AG04450 (cell line): ENCODE measurements at regions not wholly inside any gene's neighbourhood (a gene's known extent, or its start where the extent isn't known, plus 50 kb on each side); places are given as distances from the start of the nearest gene placed in this dataset.
"Not testable (repeated sequence)": the region's sequence is repeated elsewhere in the genome, so short reads cannot be mapped to it uniquely, and the experiment has no call there.

Experiments
- CTCF ChIA-PET: fragments of 300-600, 350-600 bp; formaldehyde crosslinking; extraction: SDS; loops from one replicate; lab custom pipeline; 2022; ENCODE audit warnings: antibody characterized with exemption, inconsistent platforms; lab: Charles Lee
- POLR2A ChIA-PET: fragments of 350-600 bp; formaldehyde crosslinking; extraction: SDS; loops from one replicate; lab custom pipeline; 2021; ENCODE audit warnings: antibody characterized with exemption, inconsistent platforms; lab: Yijun Ruan, JAX
- DNase-seq: peaks from one replicate; pipeline ENCODE4 v3.0.0-alpha.2; 2011; ENCODE audit warnings: low read depth, low spot score
- H3K27ac ChIP-seq: one replicate; pipeline ENCODE4 v1.5.1; 2012; ENCODE audit warnings: low read depth, low read length, control low read depth
- H3K27me3 ChIP-seq: one replicate; pipeline ENCODE4 v1.6.0; 2012; ENCODE audit warnings: low read length; ENCODE audit not compliant: control insufficient read depth, insufficient read depth
- H3K4me3 ChIP-seq: 2 replicates; pipeline ENCODE4 v1.5.1; 2011; ENCODE audit warnings: mild to moderate bottlenecking, low read depth, low read length, control low read depth
- H3K9me3 ChIP-seq: 2 replicates; pipeline ENCODE4 v1.5.1; 2012; ENCODE audit warnings: low read length; ENCODE audit not compliant: control insufficient read depth, insufficient read depth
- TF ChIP-seq, protein P1 (sequence below): IDR thresholded peaks from 2 replicates; pipeline ENCODE4 v1.5.1; 2011; ENCODE audit warnings: low read depth, low read length, control low read depth, inconsistent platforms

GRCh38 chr1:14270821-14271220, 327.7 kb upstream of the KAZN start:
- Histone ChIP-seq H3K9me3 (no peaks in the 10 kb centered on the region; the same call in 1 of the 2 replicates), H3K27me3 (no peaks in the 10 kb centered on the region), H3K27ac (no peak overlapping the region), H3K4me3 (no peak overlapping the region)
- CTCF ChIA-PET, result no interaction called here
- POLR2A ChIA-PET, result no interaction called here
- DNase-seq, result no peak
- TF ChIP-seq, protein P1, sequence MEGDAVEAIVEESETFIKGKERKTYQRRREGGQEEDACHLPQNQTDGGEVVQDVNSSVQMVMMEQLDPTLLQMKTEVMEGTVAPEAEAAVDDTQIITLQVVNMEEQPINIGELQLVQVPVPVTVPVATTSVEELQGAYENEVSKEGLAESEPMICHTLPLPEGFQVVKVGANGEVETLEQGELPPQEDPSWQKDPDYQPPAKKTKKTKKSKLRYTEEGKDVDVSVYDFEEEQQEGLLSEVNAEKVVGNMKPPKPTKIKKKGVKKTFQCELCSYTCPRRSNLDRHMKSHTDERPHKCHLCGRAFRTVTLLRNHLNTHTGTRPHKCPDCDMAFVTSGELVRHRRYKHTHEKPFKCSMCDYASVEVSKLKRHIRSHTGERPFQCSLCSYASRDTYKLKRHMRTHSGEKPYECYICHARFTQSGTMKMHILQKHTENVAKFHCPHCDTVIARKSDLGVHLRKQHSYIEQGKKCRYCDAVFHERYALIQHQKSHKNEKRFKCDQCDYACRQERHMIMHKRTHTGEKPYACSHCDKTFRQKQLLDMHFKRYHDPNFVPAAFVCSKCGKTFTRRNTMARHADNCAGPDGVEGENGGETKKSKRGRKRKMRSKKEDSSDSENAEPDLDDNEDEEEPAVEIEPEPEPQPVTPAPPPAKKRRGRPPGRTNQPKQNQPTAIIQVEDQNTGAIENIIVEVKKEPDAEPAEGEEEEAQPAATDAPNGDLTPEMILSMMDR, result no peak

DNA sequence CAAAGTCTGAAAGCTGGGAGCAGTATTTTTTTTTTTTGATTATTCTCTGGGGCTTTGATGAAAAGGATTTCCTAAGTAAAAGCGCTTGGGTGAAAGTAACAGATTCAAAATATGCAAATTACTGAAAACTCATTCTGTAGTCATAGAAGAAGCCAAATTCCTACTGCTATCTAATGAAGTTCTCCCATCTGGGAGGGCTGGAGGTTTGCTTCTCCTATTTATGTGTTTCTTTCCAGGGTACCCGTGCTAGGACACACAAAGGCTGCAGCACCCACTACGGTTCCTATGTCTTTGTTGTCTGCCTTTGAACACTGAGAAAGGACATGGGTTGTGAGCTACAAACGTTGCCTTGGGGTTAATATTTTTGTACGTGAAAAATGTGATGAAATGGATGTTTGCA, 324.7 kb upstream of the KAZN start:
- POLR2A ChIA-PET, result no interaction called here

DNA sequence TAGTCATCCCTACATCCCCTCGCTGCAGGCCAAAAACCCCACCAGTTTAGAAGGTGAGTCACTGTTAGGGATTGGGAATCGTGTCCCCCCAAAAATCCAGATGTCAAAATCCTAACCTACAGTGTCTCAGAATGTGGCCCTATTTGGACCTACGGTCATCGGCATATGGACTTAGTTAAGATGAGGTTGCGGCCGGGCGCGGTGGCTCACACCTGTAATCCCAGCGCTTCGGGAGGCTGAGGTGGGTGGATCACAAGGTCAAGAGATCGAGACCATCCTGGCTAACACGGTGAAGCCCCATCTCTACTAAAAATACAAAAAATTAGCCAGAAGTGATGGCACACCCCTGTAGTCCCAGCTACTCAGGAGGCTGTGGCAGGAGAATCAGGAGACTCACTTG, 318.6 kb upstream of the KAZN start:
- DNase-seq, H3K9me3 ChIP-seq, CTCF ChIA-PET, POLR2A ChIA-PET, H3K27me3 ChIP-seq, H3K4me3 ChIP-seq, H3K27ac ChIP-seq: not testable (repeated sequence)

More for the DNA sequence above, 324.7 kb upstream of the KAZN start:
- TF ChIP-seq, protein P1, result no peak
- Histone ChIP-seq H3K27me3 (no peaks in the 10 kb centered on the region), H3K4me3 (no peak overlapping the region), H3K9me3 (no peaks in the 10 kb centered on the region; the same call in 1 of the 2 replicates), H3K27ac (no peak overlapping the region)
- DNase-seq, result no peak
- CTCF ChIA-PET, result no interaction called here

- Histone ChIP-seq H3K9me3 (peaks cover 4% of the 10 kb centered on the region), H3K27me3 (no peaks in the 10 kb centered on the region), H3K27ac (no peak overlapping the region), H3K4me3 (no peak overlapping the region)
- ChIA-PET POLR2A (no interaction called here), CTCF (no interaction called here)
- TF ChIP-seq, protein P1, result no peak
- DNase-seq, result no peak
Observed at GRCh38 chr1:14280909-14281308, 317.6 kb upstream of the KAZN start.

- TF ChIP-seq, protein P1, result no peak
Observed at GRCh38 chr1:14281412-14281811, 317.1 kb upstream of the KAZN start.

GRCh38 chr1:14282707-14283106, 315.8 kb upstream of the KAZN start:
- no peak overlapping the region for H3K27ac ChIP-seq
- CTCF ChIA-PET, result no interaction called here
- POLR2A ChIA-PET, result no interaction called here
- H3K27me3 ChIP-seq, result no peaks in the 10 kb centered on the region
- no peak for DNase-seq
- TF ChIP-seq, protein P1, result no peak
- H3K9me3 ChIP-seq, result peaks cover 4% of the 10 kb centered on the region
- H3K4me3 ChIP-seq, result no peak overlapping the region

More at GRCh38 chr1:14281412-14281811, 317.1 kb upstream of the KAZN start:
- DNase-seq, result no peak
- ChIA-PET POLR2A (no interaction called here), CTCF (no interaction called here)
- Histone ChIP-seq H3K9me3 (peaks cover 4% of the 10 kb centered on the region), H3K4me3 (no peak overlapping the region), H3K27ac (no peak overlapping the region), H3K27me3 (no peaks in the 10 kb centered on the region)
